HG02840 (cell line): ENCODE measurements at regions not wholly inside any gene's neighbourhood (a gene's known extent, or its start where the extent isn't known, plus 50 kb on each side); places are given as distances from the start of the nearest gene placed in this dataset.
"Not testable (repeated sequence)": the region's sequence is repeated elsewhere in the genome, so short reads cannot be mapped to it uniquely, and the experiment has no call there.

Source experiments
- ATAC-seq: cut with Tn5 transposase; IDR thresholded peaks from one replicate; pipeline ENCODE4 v1.9.1; 2021; ENCODE audit warnings: mild to moderate bottlenecking, moderate library complexity, moderate number of reproducible peaks; ENCODE audit not compliant: unreplicated experiment, low FRiP score

GRCh38 chr1:189607477-189608096 is 870.1 kb downstream of the BRINP3 start:
- no peak for ATAC-seq

GRCh38 chr1:189609167-189609566 is 868.5 kb downstream of the BRINP3 start:
- ATAC-seq: no peak

GRCh38 chr1:189616893-189617292 is 860.8 kb downstream of the BRINP3 start:
- ATAC-seq: no peak

GRCh38 chr1:189619682-189620332 is 857.9 kb downstream of the BRINP3 start:
- ATAC-seq: no peak

- ATAC-seq: no peak
These were observed 857.2 kb downstream of the BRINP3 start for GRCh38 chr1:189620471-189620870.

- ATAC-seq: no peak
These were observed 854.3 kb downstream of the BRINP3 start for GRCh38 chr1:189623336-189623735.

GRCh38 chr1:189627427-189627826 is 850.2 kb downstream of the BRINP3 start:
- ATAC-seq: no peak

GRCh38 chr1:189628857-189629256 is 848.8 kb downstream of the BRINP3 start:
- no peak for ATAC-seq

- no peak for ATAC-seq
These were observed 844.0 kb downstream of the BRINP3 start for GRCh38 chr1:189633658-189634057.

- ATAC-seq: no peak
These were observed 840.6 kb downstream of the BRINP3 start for GRCh38 chr1:189637041-189637440.

- not testable (repeated sequence) for ATAC-seq
These were observed 833.5 kb downstream of the BRINP3 start for GRCh38 chr1:189644156-189644555.

GRCh38 chr1:189644970-189645369 is 832.7 kb downstream of the BRINP3 start:
- no peak for ATAC-seq

- ATAC-seq: no peak
These were observed 831.6 kb downstream of the BRINP3 start for GRCh38 chr1:189646066-189646465.

GRCh38 chr1:189654906-189655305 is 822.8 kb downstream of the BRINP3 start:
- ATAC-seq: no peak

GRCh38 chr1:189656628-189657530 is 820.8 kb downstream of the BRINP3 start:
- no peak for ATAC-seq

GRCh38 chr1:189657715-189658114 is 819.9 kb downstream of the BRINP3 start:
- no peak for ATAC-seq

GRCh38 chr1:189658381-189658780 is 819.3 kb downstream of the BRINP3 start:
- no peak for ATAC-seq

- no peak for ATAC-seq
These were observed 817.9 kb downstream of the BRINP3 start for GRCh38 chr1:189659731-189660130.

- no peak for ATAC-seq
These were observed 815.5 kb downstream of the BRINP3 start for GRCh38 chr1:189662190-189662589.

- no peak for ATAC-seq
These were observed 807.8 kb downstream of the BRINP3 start for GRCh38 chr1:189669846-189670245.

GRCh38 chr1:189673217-189673616 is 804.4 kb downstream of the BRINP3 start:
- ATAC-seq: no peak
